Fibroblast of lung (primary cell): ENCODE measurements at regions not wholly inside any gene's neighbourhood (a gene's known extent, or its start where the extent isn't known, plus 50 kb on each side); places are given as distances from the start of the nearest gene placed in this dataset.

Experiments used
- DNase-seq, 2 donors: peaks; one replicate each; pipeline versions ENCODE4 v3.0.0 to v3.0.0-alpha.2; 2010; ENCODE audit warnings: low read depth in 2 of 2
- H2AFZ ChIP-seq: 2 replicates; pipeline ENCODE4 v1.5.1; 2012; ENCODE audit warnings: low read length, control low read depth, inconsistent platforms
- H3K27ac ChIP-seq: 2 replicates; pipeline ENCODE4 v1.5.1; 2011; ENCODE audit warnings: low read length, control low read depth; ENCODE audit not compliant: insufficient read depth
- H3K27me3 ChIP-seq: 2 replicates; pipeline ENCODE4 v1.5.1; 2011; ENCODE audit warnings: mild to moderate bottlenecking, low read length; ENCODE audit not compliant: control insufficient read depth, insufficient read depth
- H3K36me3 ChIP-seq: 2 replicates; pipeline ENCODE4 v1.5.1; 2011; ENCODE audit warnings: low read length; ENCODE audit not compliant: control insufficient read depth, insufficient read depth
- H3K4me1 ChIP-seq: 2 replicates; pipeline ENCODE4 v1.5.1; 2011; ENCODE audit warnings: low read length; ENCODE audit not compliant: control insufficient read depth, insufficient read depth; ENCODE audit errors: extremely low read depth
- H3K4me2 ChIP-seq: 2 replicates; pipeline ENCODE4 v1.5.1; 2011; ENCODE audit warnings: low read length, control low read depth; ENCODE audit not compliant: insufficient read depth; ENCODE audit errors: extremely low read depth
- H3K4me3 ChIP-seq, 4 experiments: fragments of 200-600 bp in 1 of 4; sonication (generic) in 1 of 4; replicated peaks in 1 of 4; 2 replicates each; pipeline ENCODE4 v1.5.1; 2011 to 2016; ENCODE audit warnings: low read length in 4 of 4, low read depth in 3 of 4, mild to moderate bottlenecking in 3 of 4, control low read depth in 2 of 4, inconsistent platforms in 1 of 4, mixed read lengths in 1 of 4; ENCODE audit not compliant: insufficient read depth in 1 of 4; ENCODE audit errors: control extremely low read depth in 1 of 4
- H3K79me2 ChIP-seq: 2 replicates; pipeline ENCODE4 v1.5.1; 2012; ENCODE audit warnings: mild to moderate bottlenecking, low read length, inconsistent platforms; ENCODE audit not compliant: control insufficient read depth, insufficient read depth
- H3K9ac ChIP-seq: 2 replicates; pipeline ENCODE4 v1.5.1; 2011; ENCODE audit warnings: mild to moderate bottlenecking, low read length, control low read depth; ENCODE audit not compliant: insufficient read depth
- H3K9me3 ChIP-seq: 2 replicates; pipeline ENCODE4 v1.5.1; 2012; ENCODE audit warnings: low read depth, low read length; ENCODE audit not compliant: control insufficient read depth, insufficient read depth
- H4K20me1 ChIP-seq: 2 replicates; pipeline ENCODE4 v1.5.1; 2011; ENCODE audit warnings: low read length; ENCODE audit not compliant: control insufficient read depth, insufficient read depth; ENCODE audit errors: extremely low read depth
- CTCF ChIP-seq, 2 donors: IDR thresholded peaks in 1 of 2; conservative IDR thresholded peaks in 1 of 2; 1 replicate in 1 of 2; 2 replicates in 1 of 2; pipeline ENCODE4 v1.5.1; 2011 to 2012; ENCODE audit warnings: low read length in 2 of 2, control low read depth in 1 of 2, inconsistent platforms in 1 of 2, low read depth in 1 of 2, mild to moderate bottlenecking in 1 of 2
- EZH2 ChIP-seq: IDR thresholded peaks from 2 replicates; pipeline ENCODE4 v1.5.1; 2012; ENCODE audit warnings: low read length, control low read depth, mild to moderate bottlenecking; ENCODE audit errors: missing control alignments

- Histone ChIP-seq H3K9me3 (no peaks in the 10 kb centered on the region), H3K9ac (no peak overlapping the region), H3K36me3 (no peaks in the 10 kb centered on the region), H3K4me2 (no peak overlapping the region), H3K27me3 (no peaks in the 10 kb centered on the region), H4K20me1 (no peaks in the 10 kb centered on the region), H3K27ac (no peak overlapping the region), H3K79me2 (no peaks in the 10 kb centered on the region), H3K4me1 (no peaks in the 10 kb centered on the region), H2AFZ (no peak overlapping the region), H3K4me3 (no peak overlapping the region)
- no peak for DNase-seq
- TF ChIP-seq EZH2 (no peak), CTCF (conservative IDR thresholded peaks at IDR 0.05 in 1 of 2, IDR thresholded peaks at IDR 0.05 in 1 of 2; ENCODE audit: low read depth in 1 of 2, low read length in 2 of 2) (no peak)
Observed at GRCh38 chr17:31715446-31715845, 143.6 kb downstream of the COPRS start.

GRCh38 chr17:31704483-31704882, 154.6 kb downstream of the COPRS start:
- no peaks in the 10 kb centered on the region for H3K36me3 ChIP-seq
- H4K20me1 ChIP-seq: no peaks in the 10 kb centered on the region
- H3K79me2 ChIP-seq: no peaks in the 10 kb centered on the region
- H2AFZ ChIP-seq: no peak overlapping the region
- no peak overlapping the region for H3K9ac ChIP-seq
- TF ChIP-seq EZH2: no peak
- TF ChIP-seq CTCF (conservative IDR thresholded peaks at IDR 0.05 in 1 of 2, IDR thresholded peaks at IDR 0.05 in 1 of 2; ENCODE audit: low read depth in 1 of 2, low read length in 2 of 2): no peak
- H3K9me3 ChIP-seq: no peaks in the 10 kb centered on the region
- H3K4me2 ChIP-seq: no peak overlapping the region
- DNase-seq: no peak
- H3K27ac ChIP-seq: no peak overlapping the region
- no peaks in the 10 kb centered on the region for H3K27me3 ChIP-seq
- no peak overlapping the region for H3K4me3 ChIP-seq
- H3K4me1 ChIP-seq: peaks cover 2% of the 10 kb centered on the region

GRCh38 chr17:31702041-31702440, 157.0 kb downstream of the COPRS start:
- Histone ChIP-seq H3K4me2 (no peak overlapping the region), H3K9ac (no peak overlapping the region), H3K27ac (no peak overlapping the region), H3K27me3 (no peaks in the 10 kb centered on the region), H3K36me3 (no peaks in the 10 kb centered on the region), H4K20me1 (no peaks in the 10 kb centered on the region), H2AFZ (no peak overlapping the region), H3K79me2 (no peaks in the 10 kb centered on the region), H3K4me1 (peaks cover 4% of the 10 kb centered on the region), H3K4me3 (no peak overlapping the region), H3K9me3 (no peaks in the 10 kb centered on the region)
- TF ChIP-seq EZH2 (no peak), CTCF (conservative IDR thresholded peaks at IDR 0.05 in 1 of 2, IDR thresholded peaks at IDR 0.05 in 1 of 2; ENCODE audit: low read depth in 1 of 2, low read length in 2 of 2) (no peak)
- DNase-seq: no peak
